Mesendoderm (in vitro differentiated cells): ENCODE measurements at regions not wholly inside any gene's neighbourhood (a gene's known extent, or its start where the extent isn't known, plus 50 kb on each side); places are given as distances from the start of the nearest gene placed in this dataset.

Source experiments
- DNase-seq: peaks from one replicate; pipeline ENCODE4 v3.0.0; 2013
- H2AK5ac ChIP-seq: 2 replicates; pipeline ENCODE4 v1.6.1; 2013; ENCODE audit warnings: low read length, inconsistent platforms
- H2BK120ac ChIP-seq: 2 replicates; pipeline ENCODE4 v1.6.1; 2013; ENCODE audit warnings: low read depth, mild to moderate bottlenecking, low read length, moderate library complexity, mixed read lengths
- H2BK15ac ChIP-seq: replicated peaks from 2 replicates; pipeline ENCODE4 v1.6.1; 2013; ENCODE audit warnings: low read depth, mild to moderate bottlenecking, moderate library complexity
- H2BK5ac ChIP-seq: 2 replicates; pipeline ENCODE4 v1.6.1; 2013; ENCODE audit warnings: low read length, inconsistent platforms
- H3K18ac ChIP-seq: 2 replicates; pipeline ENCODE4 v1.6.1; 2013; ENCODE audit warnings: mild to moderate bottlenecking, low read length, mixed read lengths
- H3K23ac ChIP-seq: one replicate; pipeline ENCODE4 v1.6.1; 2013; ENCODE audit warnings: low read length
- H3K27ac ChIP-seq: 2 replicates; pipeline ENCODE4 v1.5.1; 2013; ENCODE audit warnings: low read depth, mild to moderate bottlenecking, inconsistent platforms, low read length, moderate library complexity
- H3K27me3 ChIP-seq: 2 replicates; pipeline ENCODE4 v1.6.1; 2013; ENCODE audit warnings: low read length, control low read depth, mild to moderate bottlenecking, inconsistent platforms; ENCODE audit not compliant: insufficient read depth, poor library complexity
- H3K36me3 ChIP-seq: 2 replicates; pipeline ENCODE4 v1.6.1; 2013; ENCODE audit warnings: low read length, inconsistent platforms; ENCODE audit not compliant: control insufficient read depth, insufficient read depth
- H3K4ac ChIP-seq: one replicate; pipeline ENCODE4 v1.6.1; 2013; ENCODE audit warnings: low read depth, mild to moderate bottlenecking, low read length, moderate library complexity
- H3K4me1 ChIP-seq: 2 replicates; pipeline ENCODE4 v1.6.1; 2013; ENCODE audit warnings: low read depth, low read length, inconsistent platforms; ENCODE audit not compliant: control insufficient read depth
- H3K4me2 ChIP-seq: 2 replicates; pipeline ENCODE4 v1.6.1; 2013; ENCODE audit warnings: low read length
- H3K4me3 ChIP-seq: 2 replicates; pipeline ENCODE4 v1.5.1; 2013; ENCODE audit warnings: mild to moderate bottlenecking, low read length
- H3K56ac ChIP-seq: one replicate; pipeline ENCODE4 v1.6.1; 2013; ENCODE audit warnings: low read length
- H3K79me1 ChIP-seq: 2 replicates; pipeline ENCODE4 v1.6.1; 2013; ENCODE audit warnings: low read length, inconsistent platforms
- H3K79me2 ChIP-seq: 2 replicates; pipeline ENCODE4 v1.6.1; 2013; ENCODE audit warnings: mild to moderate bottlenecking, low read length; ENCODE audit not compliant: control insufficient read depth, insufficient read depth
- H3K9ac ChIP-seq: 2 replicates; pipeline ENCODE4 v1.6.1; 2013; ENCODE audit warnings: low read length, inconsistent platforms
- H4K5ac ChIP-seq: one replicate; pipeline ENCODE4 v1.6.1; 2013; ENCODE audit warnings: low read length
- H4K8ac ChIP-seq: one replicate; pipeline ENCODE4 v1.6.1; 2013; ENCODE audit warnings: low read depth, mild to moderate bottlenecking, control low read depth, low read length, moderate library complexity
- WGBS: extraction: QIAGEN DNeasy Blood & Tissue Kit; methylation state at CpG from one replicate; pipeline ENCODE4 v1.1.7; 2013; ENCODE audit warnings: low lambda C conversion rate, missing lambda C conversion rate; ENCODE audit not compliant: insufficient coverage; ENCODE audit errors: extremely low coverage; 5-methylcytosine and 5-hydroxymethylcytosine counted together

GRCh38 chr10:60679388-60679990 is 98.8 kb upstream of the CDK1 start:
- Histone ChIP-seq H2BK5ac (no peak overlapping the region), H2BK120ac (no peak overlapping the region), H3K18ac (no peak overlapping the region), H3K4me2 (no peak overlapping the region), H3K79me2 (no peaks in the 10 kb centered on the region), H3K27me3 (no peaks in the 10 kb centered on the region), H3K9ac (no peak overlapping the region), H2AK5ac (no peak overlapping the region), H4K8ac (no peak overlapping the region), H3K36me3 (no peaks in the 10 kb centered on the region), H4K5ac (no peak overlapping the region), H3K4me3 (no peak overlapping the region), H3K4me1 (no peaks in the 10 kb centered on the region), H3K56ac (no peak overlapping the region), H3K4ac (no peak overlapping the region), H3K79me1 (no peaks in the 10 kb centered on the region), H3K23ac (no peak overlapping the region), H3K27ac (no peak overlapping the region), H2BK15ac (no peak overlapping the region)
- DNase-seq = no peak
- WGBS = no CpG with 5 or more reads among the region's 10 CpGs

GRCh38 chr10:60678978-60679377 is 99.3 kb upstream of the CDK1 start:
- Histone ChIP-seq H3K9ac (no peak overlapping the region), H2BK120ac (no peak overlapping the region), H3K79me2 (no peaks in the 10 kb centered on the region), H3K18ac (no peak overlapping the region), H3K4ac (no peak overlapping the region), H3K4me3 (no peak overlapping the region), H3K27me3 (no peaks in the 10 kb centered on the region), H3K4me2 (no peak overlapping the region), H3K36me3 (no peaks in the 10 kb centered on the region), H3K4me1 (no peaks in the 10 kb centered on the region), H2BK5ac (no peak overlapping the region), H4K8ac (no peak overlapping the region), H3K27ac (no peak overlapping the region), H3K23ac (no peak overlapping the region), H4K5ac (no peak overlapping the region), H3K56ac (no peak overlapping the region), H2BK15ac (no peak overlapping the region), H2AK5ac (no peak overlapping the region), H3K79me1 (no peaks in the 10 kb centered on the region)
- WGBS = no CpG with 5 or more reads among the region's 4 CpGs
- DNase-seq = no peak

- H3K56ac ChIP-seq = no peak overlapping the region
- H3K4me3 ChIP-seq = no peak overlapping the region
- H3K18ac ChIP-seq = peak overlapping the region; percentile 68
- H3K4me1 ChIP-seq = no peaks in the 10 kb centered on the region
- H3K79me1 ChIP-seq = no peaks in the 10 kb centered on the region
- no peaks in the 10 kb centered on the region for H3K79me2 ChIP-seq
- H2BK5ac ChIP-seq = no peak overlapping the region
- no peak overlapping the region for H2BK120ac ChIP-seq
- no peak overlapping the region for H4K5ac ChIP-seq
- no peak overlapping the region for H4K8ac ChIP-seq
- no peaks in the 10 kb centered on the region for H3K36me3 ChIP-seq
- H3K23ac ChIP-seq = no peak overlapping the region
- H3K4me2 ChIP-seq = no peak overlapping the region
- H2BK15ac ChIP-seq = no peak overlapping the region
- no peak overlapping the region for H3K27ac ChIP-seq
- H3K27me3 ChIP-seq = no peaks in the 10 kb centered on the region
- no peak overlapping the region for H3K9ac ChIP-seq
- H2AK5ac ChIP-seq = no peak overlapping the region
- no peak for DNase-seq
- no peak overlapping the region for H3K4ac ChIP-seq
- no CpG with 5 or more reads among the region's 4 CpGs for WGBS
These were observed 100.6 kb upstream of the CDK1 start for GRCh38 chr10:60677531-60678129.

- Histone ChIP-seq H3K4me3 (no peak overlapping the region), H2BK5ac (no peak overlapping the region), H3K27ac (no peak overlapping the region), H4K5ac (no peak overlapping the region), H2AK5ac (no peak overlapping the region), H3K18ac (no peak overlapping the region), H2BK120ac (no peak overlapping the region), H3K4ac (no peak overlapping the region), H3K4me1 (no peaks in the 10 kb centered on the region), H3K79me1 (no peaks in the 10 kb centered on the region), H3K27me3 (no peaks in the 10 kb centered on the region), H3K9ac (no peak overlapping the region), H3K36me3 (no peaks in the 10 kb centered on the region), H2BK15ac (no peak overlapping the region), H3K4me2 (no peak overlapping the region), H4K8ac (no peak overlapping the region), H3K23ac (no peak overlapping the region), H3K56ac (no peak overlapping the region), H3K79me2 (no peaks in the 10 kb centered on the region)
- DNase-seq = no peak
These were observed 103.0 kb upstream of the CDK1 start for GRCh38 chr10:60675236-60675635.

- Histone ChIP-seq H2AK5ac (no peak overlapping the region), H3K56ac (no peak overlapping the region), H3K27ac (no peak overlapping the region), H3K4me3 (no peak overlapping the region), H4K5ac (no peak overlapping the region), H3K4me2 (no peak overlapping the region), H2BK5ac (no peak overlapping the region), H3K18ac (no peak overlapping the region), H4K8ac (no peak overlapping the region), H2BK120ac (no peak overlapping the region), H3K36me3 (no peaks in the 10 kb centered on the region), H3K23ac (no peak overlapping the region), H3K4ac (no peak overlapping the region), H2BK15ac (no peak overlapping the region), H3K79me2 (no peaks in the 10 kb centered on the region), H3K9ac (no peak overlapping the region), H3K79me1 (no peaks in the 10 kb centered on the region), H3K4me1 (no peaks in the 10 kb centered on the region), H3K27me3 (no peaks in the 10 kb centered on the region)
- no peak for DNase-seq
- no CpG with 5 or more reads among the region's 1 CpG for WGBS
These were observed 108.8 kb upstream of the CDK1 start for GRCh38 chr10:60669501-60669900.

- Histone ChIP-seq H3K9ac (no peak overlapping the region), H3K36me3 (no peaks in the 10 kb centered on the region), H3K27me3 (no peaks in the 10 kb centered on the region), H3K4me3 (no peak overlapping the region), H2AK5ac (no peak overlapping the region), H4K5ac (no peak overlapping the region), H3K79me1 (no peaks in the 10 kb centered on the region), H3K56ac (no peak overlapping the region), H3K4me1 (peaks cover 2% of the 10 kb centered on the region), H2BK15ac (no peak overlapping the region), H3K18ac (no peak overlapping the region), H3K27ac (no peak overlapping the region), H3K4me2 (no peak overlapping the region), H3K4ac (no peak overlapping the region), H3K23ac (no peak overlapping the region), H4K8ac (no peak overlapping the region), H3K79me2 (no peaks in the 10 kb centered on the region), H2BK5ac (no peak overlapping the region), H2BK120ac (no peak overlapping the region)
- WGBS = no CpG with 5 or more reads among the region's 2 CpGs
- DNase-seq = no peak
These were observed 112.1 kb upstream of the CDK1 start for GRCh38 chr10:60666221-60666620.
